ENCODE measurements at regions not wholly inside any gene's neighbourhood (a gene's known extent, or its start where the extent isn't known, plus 50 kb on each side); places are given as distances from the start of the nearest gene placed in this dataset.

- TF ChIP-seq, protein P1, sequence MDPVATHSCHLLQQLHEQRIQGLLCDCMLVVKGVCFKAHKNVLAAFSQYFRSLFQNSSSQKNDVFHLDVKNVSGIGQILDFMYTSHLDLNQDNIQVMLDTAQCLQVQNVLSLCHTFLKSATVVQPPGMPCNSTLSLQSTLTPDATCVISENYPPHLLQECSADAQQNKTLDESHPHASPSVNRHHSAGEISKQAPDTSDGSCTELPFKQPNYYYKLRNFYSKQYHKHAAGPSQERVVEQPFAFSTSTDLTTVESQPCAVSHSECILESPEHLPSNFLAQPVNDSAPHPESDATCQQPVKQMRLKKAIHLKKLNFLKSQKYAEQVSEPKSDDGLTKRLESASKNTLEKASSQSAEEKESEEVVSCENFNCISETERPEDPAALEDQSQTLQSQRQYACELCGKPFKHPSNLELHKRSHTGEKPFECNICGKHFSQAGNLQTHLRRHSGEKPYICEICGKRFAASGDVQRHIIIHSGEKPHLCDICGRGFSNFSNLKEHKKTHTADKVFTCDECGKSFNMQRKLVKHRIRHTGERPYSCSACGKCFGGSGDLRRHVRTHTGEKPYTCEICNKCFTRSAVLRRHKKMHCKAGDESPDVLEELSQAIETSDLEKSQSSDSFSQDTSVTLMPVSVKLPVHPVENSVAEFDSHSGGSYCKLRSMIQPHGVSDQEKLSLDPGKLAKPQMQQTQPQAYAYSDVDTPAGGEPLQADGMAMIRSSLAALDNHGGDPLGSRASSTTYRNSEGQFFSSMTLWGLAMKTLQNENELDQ (CRISPR knock-in tag; IDR thresholded peaks at IDR 0.05; ENCODE audit: borderline replicate concordance) = no peak
- TF ChIP-seq C11orf30 (IDR thresholded peaks at IDR 0.05; ENCODE audit: low read depth) (no peak), ZBTB33 (CRISPR knock-in tag; IDR thresholded peaks at IDR 0.05) (no peak)
Observed at GRCh38 chr17:74094651-74095050, 108.8 kb upstream of the RPL38 start (continued).

GRCh38 chr17:74096456-74096855 is 107.0 kb upstream of the RPL38 start:
- intact Hi-C loops (cut with micrococcal nuclease) = no loop called here
- WGBS (ENCODE audit: insufficient coverage, low coverage, missing lambda C conversion rate) = 3% methylated on average over 5 of the region's 5 CpGs
- POLR2A ChIA-PET = no interaction called here
- TF ChIP-seq PHF20 (IDR thresholded peaks at IDR 0.05; ENCODE audit: partially characterized antibody) (no peak), HCFC1 (IDR thresholded peaks at IDR 0.05; ENCODE audit: low read depth, low read length) (no peak), THRB (CRISPR knock-in tag; conservative IDR thresholded peaks at IDR 0.05) (no peak), CGGBP1 (CRISPR knock-in tag; IDR thresholded peaks at IDR 0.05) (no peak), HMGN3 (IDR thresholded peaks at IDR 0.05; ENCODE audit: borderline replicate concordance, extremely low read depth, insufficient read length, low read depth, low read length) (no peak), DLX4 (CRISPR knock-in tag; IDR thresholded peaks at IDR 0.05) (no peak), POLR2A (conservative IDR thresholded peaks at IDR 0.05) (no peak), U2AF2 (optimal IDR thresholded peaks at IDR 0.05; ENCODE audit: low read depth, low read length) (no peak), SRSF1 (IDR thresholded peaks at IDR 0.05; ENCODE audit: low read depth, low read length) (no peak), CEBPG (CRISPR knock-in tag; IDR thresholded peaks at IDR 0.05) (no peak), CEBPG (tag; conservative IDR thresholded peaks at IDR 0.05 in 1 of 2, IDR thresholded peaks at IDR 0.05 in 1 of 2) (no peak), CHD1 (IDR thresholded peaks at IDR 0.05; ENCODE audit: low read length) (no peak)

More at GRCh38 chr17:74096456-74096855, 107.0 kb upstream of the RPL38 start:
- H3K79me2 ChIP-seq (ENCODE audit: control insufficient read depth, insufficient read depth, low read length) = no peaks in the 10 kb centered on the region
- H3K4me1 ChIP-seq (replicated peaks in 1 of 2; ENCODE audit: control insufficient read depth in 2 of 2, insufficient read depth in 2 of 2, low read length in 2 of 2) = no peaks in the 10 kb centered on the region
- ATAC-seq (no peak), DNase-seq (ENCODE audit: extremely low read depth in 1 of 4, low spot score in 3 of 4) (no peak), FAIRE-seq (no peak)
- no peak overlapping the region for H3K4me2 ChIP-seq (ENCODE audit: insufficient read depth, low read length)
- H3K36me3 ChIP-seq (ENCODE audit: control insufficient read depth, insufficient read depth, low read length) = no peaks in the 10 kb centered on the region
- no peaks in the 10 kb centered on the region; the same call in 1 of the 2 replicates for H4K20me1 ChIP-seq (replicated peaks; ENCODE audit: control insufficient read depth, insufficient read depth, low read length)
- H2AFZ ChIP-seq (ENCODE audit: low read depth, low read length) = no peak overlapping the region
- no peak overlapping the region for H3K4me3 ChIP-seq
- BruUV-seq (replicated peaks) = no TSS peak
- H3K27me3 ChIP-seq (ENCODE audit: control insufficient read depth in 2 of 2, insufficient read depth in 2 of 2, low read length in 2 of 2) = peaks cover 0 to 24% of the 10 kb centered on the region in 2 experiments; a peak in 2 of 5 replicates
- H3K9me1 ChIP-seq (ENCODE audit: control insufficient read depth, insufficient read depth, low read length) = no peaks in the 10 kb centered on the region
- CTCF ChIA-PET (ENCODE audit: low intra/inter-chr PET ratio) = no interaction called here
- in situ Hi-C loops (cut with MboI) = no loop called here
- no peaks in the 10 kb centered on the region for H3K9me3 ChIP-seq (replicated peaks; ENCODE audit: control insufficient read depth, insufficient read depth, low read depth, low read length)
- H3K9ac ChIP-seq (ENCODE audit: insufficient read depth in 1 of 2, low read depth in 2 of 2, low read length in 2 of 2) = no peak overlapping the region
- no peak overlapping the region for H3K27ac ChIP-seq (ENCODE audit: extremely low read depth, low read depth, low read length)
